Esophagus squamous epithelium (tissue), 5 donors: ENCODE measurements at regions not wholly inside any gene's neighbourhood (a gene's known extent, or its start where the extent isn't known, plus 50 kb on each side); places are given as distances from the start of the nearest gene placed in this dataset.

Source experiments
- DNase-seq: peaks from one replicate; lab custom pipeline; 2025; lab: John Stamatoyannopoulos, UW
- H3K27ac ChIP-seq, 4 donors: fragments of 200-600 bp; sonication (generic); one replicate each; pipeline ENCODE4 v1.5.1; 2016 to 2019; ENCODE audit warnings: mild to moderate bottlenecking in 1 of 4
- H3K27me3 ChIP-seq, 4 donors: fragments of 200-600 bp; sonication (generic); 1 replicate in 3 of 4; 2 replicates in 1 of 4; pipeline versions ENCODE4 v1.5.1 to v1.6.0; 2017 to 2021; ENCODE audit warnings: antibody characterized with exemption in 1 of 4
- H3K36me3 ChIP-seq, 3 donors: fragments of 200-600 bp; sonication (generic); one replicate each; pipeline ENCODE4 v1.5.1; 2016 to 2019
- H3K4me1 ChIP-seq, 3 donors: fragments of 200-600 bp; sonication (generic); one replicate each; pipeline ENCODE4 v1.5.1; 2017 to 2019
- H3K4me3 ChIP-seq, 4 donors: fragments of 200-600 bp; sonication (generic); 1 replicate in 3 of 4; 2 replicates in 1 of 4; pipeline ENCODE4 v1.5.1; 2016 to 2019; ENCODE audit warnings: mild to moderate bottlenecking in 2 of 4, moderate library complexity in 1 of 4
- H3K9me3 ChIP-seq, 3 donors: fragments of 200-600 bp; sonication (generic); one replicate each; pipeline ENCODE4 v1.5.1; 2016 to 2019
- POLR2A ChIP-seq, 4 donors: fragments of 450-650 bp; IDR thresholded peaks; one replicate each; pipeline ENCODE4 v1.6.1; 2017; ENCODE audit warnings: antibody characterized with exemption in 4 of 4, mild to moderate bottlenecking in 4 of 4, moderate library complexity in 3 of 4
- WGBS, 2 donors: methylation state at CpG; one replicate each; pipeline ENCODE4 v1.1.5; 2018; 5-methylcytosine and 5-hydroxymethylcytosine counted together
- intact Hi-C: fragments of 100-400 bp; cut with DNase I; formaldehyde crosslinking; loops from one replicate; pipeline ENCODE4 v1.15.0; 2022
- TF ChIP-seq, protein P1 (sequence below), 6 experiments: fragments of 450-650 bp in 4 of 6; fragments of 200-600 bp in 2 of 6; sonication (generic) in 2 of 6; IDR thresholded peaks; one replicate each; pipeline ENCODE4 v1.5.1; 2016 to 2019; ENCODE audit warnings: antibody characterized with exemption in 6 of 6, mild to moderate bottlenecking in 4 of 6, moderate library complexity in 4 of 6
- donor health status: DM: yes; HTN: yes; CAD: no.

GRCh38 chr15:72948662-72949061, 103.6 kb upstream of the NEO1 start:
- H3K27me3 ChIP-seq: peaks cover 0 to 9% (median 0%) of the 10 kb centered on the region in 4 donors
- no peak for TF ChIP-seq POLR2A (IDR thresholded peaks at IDR 0.05)
- TF ChIP-seq, protein P1, sequence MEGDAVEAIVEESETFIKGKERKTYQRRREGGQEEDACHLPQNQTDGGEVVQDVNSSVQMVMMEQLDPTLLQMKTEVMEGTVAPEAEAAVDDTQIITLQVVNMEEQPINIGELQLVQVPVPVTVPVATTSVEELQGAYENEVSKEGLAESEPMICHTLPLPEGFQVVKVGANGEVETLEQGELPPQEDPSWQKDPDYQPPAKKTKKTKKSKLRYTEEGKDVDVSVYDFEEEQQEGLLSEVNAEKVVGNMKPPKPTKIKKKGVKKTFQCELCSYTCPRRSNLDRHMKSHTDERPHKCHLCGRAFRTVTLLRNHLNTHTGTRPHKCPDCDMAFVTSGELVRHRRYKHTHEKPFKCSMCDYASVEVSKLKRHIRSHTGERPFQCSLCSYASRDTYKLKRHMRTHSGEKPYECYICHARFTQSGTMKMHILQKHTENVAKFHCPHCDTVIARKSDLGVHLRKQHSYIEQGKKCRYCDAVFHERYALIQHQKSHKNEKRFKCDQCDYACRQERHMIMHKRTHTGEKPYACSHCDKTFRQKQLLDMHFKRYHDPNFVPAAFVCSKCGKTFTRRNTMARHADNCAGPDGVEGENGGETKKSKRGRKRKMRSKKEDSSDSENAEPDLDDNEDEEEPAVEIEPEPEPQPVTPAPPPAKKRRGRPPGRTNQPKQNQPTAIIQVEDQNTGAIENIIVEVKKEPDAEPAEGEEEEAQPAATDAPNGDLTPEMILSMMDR (IDR thresholded peaks at IDR 0.05): no peak
- intact Hi-C loops: no loop called here

GRCh38 chr15:72947709-72948108, 104.6 kb upstream of the NEO1 start:
- Histone ChIP-seq H3K4me1 (no peaks in the 10 kb centered on the region), H3K4me3 (no peak overlapping the region), H3K27me3 (peaks cover 0 to 9% (median 0%) of the 10 kb centered on the region in 4 donors), H3K9me3 (peaks cover 0 to 6% (median 6%) of the 10 kb centered on the region in 3 donors), H3K27ac (no peak overlapping the region), H3K36me3 (no peaks in the 10 kb centered on the region)
- DNase-seq: no peak
- 69 to 83% methylated on average over 2 of the region's 2 CpGs for WGBS, 2 donors
- TF ChIP-seq POLR2A (IDR thresholded peaks at IDR 0.05): no peak
- TF ChIP-seq, protein P1 (IDR thresholded peaks at IDR 0.05): no peak
- intact Hi-C loops: no loop called here

More at GRCh38 chr15:72948662-72949061, 103.6 kb upstream of the NEO1 start:
- DNase-seq: no peak
- Histone ChIP-seq H3K36me3 (no peaks in the 10 kb centered on the region), H3K27ac (no peak overlapping the region), H3K4me1 (no peaks in the 10 kb centered on the region), H3K4me3 (no peak overlapping the region), H3K9me3 (peaks cover 0 to 6% (median 6%) of the 10 kb centered on the region in 3 donors)

DNA sequence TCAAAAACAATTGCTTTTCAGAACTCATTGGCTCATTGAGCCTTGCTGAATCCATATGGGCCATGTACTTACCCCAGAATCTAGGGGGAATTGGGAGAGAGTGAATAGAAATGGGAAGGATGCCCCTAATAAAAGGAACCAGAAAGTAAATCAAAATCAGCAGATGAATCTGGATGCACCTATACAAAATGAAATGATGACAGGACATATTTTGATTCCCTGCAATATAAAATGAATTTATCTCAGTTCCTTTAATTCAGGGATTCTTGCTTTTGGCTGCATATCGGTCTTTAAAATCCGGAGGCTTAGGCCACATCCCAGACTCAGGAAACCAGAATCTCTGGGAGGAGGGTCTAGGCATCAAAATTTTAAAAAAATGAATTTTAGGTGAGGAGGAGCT, 107.7 kb upstream of the NEO1 start:
- no peaks in the 10 kb centered on the region for H3K36me3 ChIP-seq
- DNase-seq: no peak
- H3K9me3 ChIP-seq: peaks cover 0 to 6% (median 6%) of the 10 kb centered on the region in 3 donors
- H3K27me3 ChIP-seq: peaks cover 0 to 9% (median 0%) of the 10 kb centered on the region in 4 donors
- no peaks in the 10 kb centered on the region for H3K4me1 ChIP-seq
- TF ChIP-seq POLR2A (IDR thresholded peaks at IDR 0.05): no peak
- TF ChIP-seq, protein P1 (IDR thresholded peaks at IDR 0.05): no peak
- H3K27ac ChIP-seq: no peak overlapping the region
- intact Hi-C loops: no loop called here
- H3K4me3 ChIP-seq: no peak overlapping the region
- 53 to 92% methylated on average over 2 of the region's 2 CpGs for WGBS, 2 donors

DNA sequence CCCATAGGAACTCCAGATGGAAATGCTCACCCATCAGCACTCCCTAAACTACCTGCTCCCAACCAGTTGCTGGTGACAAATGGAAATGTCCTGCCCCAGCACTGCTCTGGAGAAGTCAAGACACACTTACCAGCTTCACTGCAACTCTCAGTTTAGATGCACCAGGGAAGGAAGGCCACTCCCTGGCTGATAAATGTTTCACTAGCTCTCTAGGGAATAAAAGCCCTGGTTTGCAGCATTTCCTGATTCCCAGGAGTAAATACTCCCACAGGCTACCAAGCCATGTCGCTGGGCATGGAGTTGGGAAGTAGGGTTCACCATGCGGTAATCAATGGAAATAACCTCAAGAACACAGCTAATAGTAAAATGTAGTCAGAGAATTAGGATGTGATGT, 112.0 kb upstream of the NEO1 start:
- TF ChIP-seq, protein P1 (IDR thresholded peaks at IDR 0.05): no peak
- no peak for TF ChIP-seq POLR2A (IDR thresholded peaks at IDR 0.05)
- H3K9me3 ChIP-seq: no peaks in the 10 kb centered on the region
- 89 to 94% methylated on average over 2 of the region's 2 CpGs for WGBS, 2 donors
- H3K4me1 ChIP-seq: no peaks in the 10 kb centered on the region
- no peak for DNase-seq
- no peaks in the 10 kb centered on the region for H3K36me3 ChIP-seq
- no peak overlapping the region for H3K27ac ChIP-seq
- no peak overlapping the region for H3K4me3 ChIP-seq
- peaks cover 0 to 15% (median 0%) of the 10 kb centered on the region in 4 donors for H3K27me3 ChIP-seq
- intact Hi-C loops: no loop called here

GRCh38 chr15:72939514-72940228, 112.6 kb upstream of the NEO1 start:
- intact Hi-C loops: no loop called here
- no peak for DNase-seq
- H3K4me3 ChIP-seq: no peak overlapping the region
- no peaks in the 10 kb centered on the region for H3K4me1 ChIP-seq
- no peaks in the 10 kb centered on the region for H3K36me3 ChIP-seq
- WGBS, 2 donors: 69 to 80% methylated on average over 5 of the region's 5 CpGs
- TF ChIP-seq, protein P1 (IDR thresholded peaks at IDR 0.05): no peak
- no peak for TF ChIP-seq POLR2A (IDR thresholded peaks at IDR 0.05)
- peaks cover 0 to 10% (median 0%) of the 10 kb centered on the region in 4 donors for H3K27me3 ChIP-seq
- no peaks in the 10 kb centered on the region for H3K9me3 ChIP-seq
- no peak overlapping the region for H3K27ac ChIP-seq
